ENCODE measurements at regions not wholly inside any gene's neighbourhood (a gene's known extent, or its start where the extent isn't known, plus 50 kb on each side); places are given as distances from the start of the nearest gene placed in this dataset.

GRCh38 chr1:208923456-208923855, 660.1 kb upstream of the CAMK1G start:
- TF ChIP-seq ZNF639 (tag by site-specific recombination; IDR thresholded peaks at IDR 0.05), result no peak
- TF ChIP-seq ZBTB20 (tag by site-specific recombination; IDR thresholded peaks at IDR 0.05), result no peak
- TF ChIP-seq CTCF (tag by site-specific recombination; IDR thresholded peaks at IDR 0.05), result no peak
- TF ChIP-seq ZNF280C (tag by site-specific recombination; IDR thresholded peaks at IDR 0.05), result no peak
- TF ChIP-seq ZFP69B (tag by site-specific recombination; IDR thresholded peaks at IDR 0.05), result no peak
- TF ChIP-seq ZSCAN18 (tag by site-specific recombination; IDR thresholded peaks at IDR 0.05), result no peak
- TF ChIP-seq ATF2 (tag by site-specific recombination; IDR thresholded peaks at IDR 0.05; ENCODE audit: low read depth), result no peak
- no peak for TF ChIP-seq HOXA7 (CRISPR knock-in tag; IDR thresholded peaks at IDR 0.05; ENCODE audit: borderline replicate concordance)
- TF ChIP-seq ZNF292 (tag by site-specific recombination; IDR thresholded peaks at IDR 0.05; ENCODE audit: borderline replicate concordance, low read depth), result no peak
- TF ChIP-seq GFI1B (tag by site-specific recombination; IDR thresholded peaks at IDR 0.05), result no peak
- no peak for TF ChIP-seq ZNF223 (tag by site-specific recombination; IDR thresholded peaks at IDR 0.05)
- TF ChIP-seq ZNF157 (tag by site-specific recombination; IDR thresholded peaks at IDR 0.05), result no peak
- no peak for TF ChIP-seq ZNF280D (tag by site-specific recombination; IDR thresholded peaks at IDR 0.05)
